Subcutaneous abdominal adipose tissue (tissue), 5 donors: ENCODE measurements at regions not wholly inside any gene's neighbourhood (a gene's known extent, or its start where the extent isn't known, plus 50 kb on each side); places are given as distances from the start of the nearest gene placed in this dataset.

ENCODE experiments used
- H3K27ac ChIP-seq: one replicate; pipeline ENCODE4 v1.7.0; 2013; ENCODE audit warnings: low read depth, mild to moderate bottlenecking, inconsistent platforms, low read length, moderate library complexity
- H3K27me3 ChIP-seq, 5 donors: one replicate each; pipeline ENCODE4 v1.7.0; 2013; ENCODE audit warnings: low read length in 5 of 5, inconsistent platforms in 1 of 5; ENCODE audit not compliant: control insufficient read depth in 5 of 5, insufficient read depth in 4 of 5
- H3K36me3 ChIP-seq, 5 donors: one replicate each; pipeline ENCODE4 v1.7.0; 2013; ENCODE audit warnings: low read length in 5 of 5; ENCODE audit not compliant: control insufficient read depth in 5 of 5, insufficient read depth in 5 of 5
- H3K4me1 ChIP-seq, 5 donors: one replicate each; pipeline ENCODE4 v1.7.0; 2013; ENCODE audit warnings: low read length in 5 of 5, mild to moderate bottlenecking in 3 of 5, moderate library complexity in 1 of 5; ENCODE audit not compliant: control insufficient read depth in 5 of 5, insufficient read depth in 5 of 5
- H3K4me3 ChIP-seq, 5 donors: one replicate each; pipeline ENCODE4 v1.7.0; 2013; ENCODE audit warnings: low read length in 5 of 5, low read depth in 1 of 5
- H3K9ac ChIP-seq, 5 donors: one replicate each; pipeline ENCODE4 v1.7.0; 2013; ENCODE audit warnings: low read length in 5 of 5, mild to moderate bottlenecking in 4 of 5, moderate library complexity in 3 of 5
- H3K9me3 ChIP-seq, 5 donors: one replicate each; pipeline ENCODE4 v1.7.0; 2013; ENCODE audit warnings: low read length in 5 of 5; ENCODE audit not compliant: control insufficient read depth in 5 of 5
- donor health status: healthy.
- donor health status: healthy.
- donor health status: healthy.
- donor health status: healthy.
- donor health status: healthy.

DNA sequence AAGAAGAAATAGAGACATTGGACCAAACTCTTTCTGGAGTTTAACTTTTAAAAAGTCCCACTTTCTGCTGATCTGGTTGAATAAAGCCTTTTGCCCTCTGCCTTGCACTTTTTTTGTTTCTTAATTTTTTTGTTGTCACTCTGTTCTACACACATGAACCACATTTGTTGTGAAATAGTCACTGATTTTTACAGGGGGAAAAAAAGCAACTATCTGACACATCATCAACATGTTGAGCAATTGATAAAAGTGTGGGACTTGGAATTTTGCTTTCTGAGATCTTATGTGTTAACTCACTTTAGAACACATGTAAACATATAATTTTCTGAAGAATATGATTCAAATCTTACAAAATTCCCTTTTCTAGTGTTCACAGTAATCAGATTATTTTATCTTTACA, 414.8 kb upstream of the FIGN start:
- H3K4me3 ChIP-seq = no peak overlapping the region
- H3K4me1 ChIP-seq = peaks cover 0 to 19% (median 0%) of the 10 kb centered on the region in 5 donors
- no peaks in the 10 kb centered on the region for H3K36me3 ChIP-seq
- H3K9ac ChIP-seq = no peak overlapping the region
- no peaks in the 10 kb centered on the region for H3K9me3 ChIP-seq
- no peaks in the 10 kb centered on the region for H3K27me3 ChIP-seq
- H3K27ac ChIP-seq = no peak overlapping the region

DNA sequence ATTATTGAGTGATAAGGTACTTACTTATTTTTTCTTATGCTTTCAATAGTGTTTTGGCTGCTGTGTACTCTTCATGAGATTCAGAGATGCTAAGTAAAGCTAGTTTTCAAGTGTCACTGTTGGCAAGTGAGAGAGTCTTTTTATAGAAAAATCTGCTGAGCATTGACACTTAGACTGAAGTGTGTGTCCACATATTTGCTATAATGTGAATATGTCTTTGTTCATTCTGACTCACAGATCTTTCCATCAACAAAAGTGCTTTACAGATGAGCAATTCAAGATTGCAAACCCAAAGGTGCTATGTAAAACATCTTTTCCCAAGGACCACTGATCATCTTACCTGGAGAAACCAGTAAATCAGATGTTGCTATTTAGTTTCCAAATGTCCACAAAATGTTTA, 410.6 kb upstream of the FIGN start:
- Histone ChIP-seq H3K27me3 (no peaks in the 10 kb centered on the region), H3K4me1 (peaks cover 0 to 6% (median 0%) of the 10 kb centered on the region in 5 donors), H3K9me3 (no peaks in the 10 kb centered on the region), H3K36me3 (no peaks in the 10 kb centered on the region), H3K27ac (no peak overlapping the region), H3K9ac (no peak overlapping the region), H3K4me3 (no peak overlapping the region)

DNA sequence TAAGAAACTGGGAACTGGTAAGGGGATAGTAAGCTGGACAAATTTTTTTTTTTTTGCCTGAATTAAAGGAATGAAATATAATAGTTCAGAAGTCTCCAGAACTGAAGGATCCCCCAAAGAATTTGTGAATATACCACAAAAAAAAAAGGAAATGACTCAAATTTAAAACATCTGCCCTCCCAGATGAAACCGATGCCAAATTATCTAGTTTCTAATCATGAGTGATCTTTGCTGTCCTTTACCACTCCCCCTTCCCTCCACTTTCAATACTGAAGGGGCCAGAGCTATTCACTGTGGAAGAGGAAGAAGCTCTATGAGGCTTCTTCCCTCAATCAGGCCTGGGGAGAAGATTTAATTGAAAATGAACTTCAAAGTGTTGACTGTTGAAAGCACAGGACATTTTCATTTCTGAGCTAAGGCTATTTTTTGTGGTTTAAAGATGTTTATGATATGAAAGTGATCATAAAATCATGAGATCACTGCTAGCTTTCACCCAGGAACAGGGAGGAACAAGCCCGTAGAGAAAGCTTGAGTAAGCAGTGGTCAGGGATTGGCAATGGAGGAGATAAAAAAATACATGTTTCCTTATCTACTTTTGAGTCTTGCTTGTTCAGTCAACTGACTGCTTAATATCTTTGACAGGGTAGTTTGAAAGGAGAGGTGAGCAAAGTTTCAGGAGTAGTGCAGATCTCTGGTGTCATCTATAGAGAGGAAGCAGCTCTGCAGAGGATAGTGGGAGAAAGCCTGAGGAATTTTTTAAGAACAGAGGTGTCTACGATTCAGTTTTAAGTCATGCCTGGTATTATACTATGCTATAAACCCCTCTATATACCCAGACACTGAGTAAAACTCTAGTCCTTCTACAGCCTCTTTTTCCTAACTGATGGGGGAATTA, 409.5 kb upstream of the FIGN start:
- peaks cover 0 to 3% (median 0%) of the 10 kb centered on the region in 5 donors for H3K4me1 ChIP-seq
- no peak overlapping the region for H3K4me3 ChIP-seq
- H3K27me3 ChIP-seq = no peaks in the 10 kb centered on the region
- H3K36me3 ChIP-seq = no peaks in the 10 kb centered on the region
- H3K27ac ChIP-seq = no peak overlapping the region
- H3K9me3 ChIP-seq = no peaks in the 10 kb centered on the region
- no peak overlapping the region for H3K9ac ChIP-seq

DNA sequence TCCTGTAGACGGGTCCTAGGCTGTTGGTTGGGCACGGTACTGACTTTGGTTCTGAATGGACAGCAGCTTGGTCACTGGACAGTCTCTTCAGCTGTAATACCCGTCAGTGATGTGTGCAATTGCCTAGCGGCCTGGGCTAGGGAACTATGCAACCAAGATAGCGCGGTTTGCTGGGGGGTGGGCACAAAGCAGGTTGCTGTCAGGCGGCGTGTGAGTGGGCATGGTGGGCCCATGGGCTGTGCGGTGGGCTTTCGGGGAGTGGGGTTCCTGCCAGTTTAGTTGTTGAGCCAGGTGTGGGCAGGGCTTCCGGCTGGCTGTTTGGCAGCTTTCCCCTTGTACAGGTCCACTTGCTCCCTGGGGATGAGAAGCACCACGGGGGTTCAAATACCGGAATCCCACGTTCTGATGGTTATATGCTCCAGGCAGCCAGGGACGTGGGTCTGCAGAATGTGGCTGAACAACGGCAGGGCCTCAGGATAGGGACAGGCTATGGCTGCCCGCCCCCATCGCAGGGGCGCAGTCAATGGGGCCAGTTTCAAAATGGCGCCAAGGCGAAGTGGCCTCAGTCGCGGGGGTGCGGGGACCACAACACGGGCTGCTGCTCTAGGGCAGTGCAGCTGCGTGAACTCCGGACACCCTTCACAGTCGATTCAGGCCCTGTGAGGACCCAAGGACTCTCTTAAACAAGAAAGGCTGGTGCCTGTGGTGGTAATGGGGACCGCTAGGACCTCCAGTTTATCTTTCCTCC, 407.5 kb upstream of the FIGN start:
- Histone ChIP-seq H3K36me3 (no peaks in the 10 kb centered on the region), H3K27me3 (no peaks in the 10 kb centered on the region), H3K9me3 (no peaks in the 10 kb centered on the region), H3K4me1 (no peaks in the 10 kb centered on the region), H3K27ac (no peak overlapping the region), H3K4me3 (no peak overlapping the region), H3K9ac (no peak overlapping the region)

DNA sequence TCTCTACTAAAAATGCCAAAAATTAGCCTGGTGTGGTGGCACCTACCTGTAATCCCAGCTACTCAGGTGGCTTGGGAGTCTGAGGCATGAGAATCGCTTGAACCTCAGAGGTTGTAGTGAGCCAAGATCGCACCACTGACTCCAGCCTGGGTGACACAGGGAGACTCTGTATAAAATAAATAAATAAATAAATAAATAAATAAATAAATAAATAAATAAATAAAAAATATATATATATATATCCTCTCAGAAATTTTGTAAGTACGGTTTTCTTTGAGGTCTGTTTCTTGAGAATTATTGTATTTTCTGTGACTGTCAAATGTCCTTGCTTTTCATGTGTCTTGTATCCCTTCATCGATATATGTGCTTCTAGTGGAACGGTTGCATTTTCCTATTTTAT, 406.9 kb upstream of the FIGN start:
- Histone ChIP-seq H3K27ac (no peak overlapping the region), H3K4me3 (no peak overlapping the region), H3K9me3 (no peaks in the 10 kb centered on the region), H3K4me1 (no peaks in the 10 kb centered on the region), H3K9ac (no peak overlapping the region), H3K27me3 (no peaks in the 10 kb centered on the region), H3K36me3 (no peaks in the 10 kb centered on the region)

DNA sequence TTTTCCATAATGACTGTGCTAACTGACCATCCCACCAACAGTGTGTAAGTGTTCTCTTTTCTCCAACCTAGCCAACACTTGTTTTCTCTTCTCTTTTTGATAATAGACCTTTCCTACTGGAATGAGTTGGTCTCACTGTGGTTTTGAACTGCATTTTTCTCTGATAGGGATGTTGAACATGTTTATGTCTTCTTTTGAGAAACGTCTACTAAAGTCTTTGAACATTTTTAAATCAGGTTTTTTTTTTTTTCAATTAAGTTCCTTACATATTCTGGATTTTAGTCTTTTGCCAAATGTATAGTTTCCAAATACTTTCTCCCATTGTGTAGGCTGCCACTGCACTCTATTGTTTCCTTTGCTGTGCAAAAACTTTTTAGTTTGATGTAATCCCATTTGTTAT, 405.5 kb upstream of the FIGN start:
- no peaks in the 10 kb centered on the region for H3K36me3 ChIP-seq
- H3K27ac ChIP-seq = no peak overlapping the region
- H3K9ac ChIP-seq = no peak overlapping the region
- H3K4me1 ChIP-seq = no peaks in the 10 kb centered on the region
- no peaks in the 10 kb centered on the region for H3K9me3 ChIP-seq
- H3K4me3 ChIP-seq = no peak overlapping the region
- no peaks in the 10 kb centered on the region for H3K27me3 ChIP-seq

DNA sequence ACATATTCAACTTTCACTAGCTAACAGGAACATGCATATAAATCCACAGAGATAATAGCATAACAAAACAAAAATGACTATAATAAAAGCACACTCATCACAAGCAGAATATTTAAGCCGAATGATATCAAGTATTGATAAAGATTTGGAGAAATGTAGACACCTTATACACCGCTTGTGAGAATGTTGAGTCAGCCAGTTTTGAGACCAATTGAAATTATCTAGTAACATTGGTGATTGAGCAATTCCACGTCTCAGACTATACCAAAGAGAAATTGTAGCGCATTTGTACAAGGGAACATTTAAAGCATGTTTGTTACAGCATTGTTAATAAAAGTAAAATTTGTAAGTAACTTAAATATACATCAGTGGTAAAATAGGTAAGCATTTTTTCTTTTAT, 402.9 kb upstream of the FIGN start:
- Histone ChIP-seq H3K9ac (no peak overlapping the region), H3K9me3 (no peaks in the 10 kb centered on the region), H3K36me3 (no peaks in the 10 kb centered on the region), H3K4me1 (no peaks in the 10 kb centered on the region), H3K27ac (no peak overlapping the region), H3K27me3 (no peaks in the 10 kb centered on the region), H3K4me3 (no peak overlapping the region)

DNA sequence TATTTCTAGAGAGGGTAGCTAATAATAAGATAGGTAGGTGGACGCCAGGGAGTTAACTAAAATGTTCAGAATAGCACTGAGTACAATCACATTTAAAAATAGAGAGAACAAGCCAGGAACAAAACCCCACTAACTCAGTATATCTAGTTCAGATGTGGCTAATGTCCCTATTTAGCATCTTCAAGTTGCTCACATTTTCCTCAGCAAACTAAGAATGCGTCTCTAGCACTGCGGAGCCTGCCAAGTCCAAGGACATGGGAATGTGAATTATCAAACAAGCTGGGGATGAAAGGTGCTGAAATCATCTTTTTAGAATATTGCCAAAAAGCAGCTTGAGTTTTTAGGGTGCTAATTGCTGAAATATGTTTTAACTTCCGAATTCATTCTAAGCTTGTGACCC, 398.5 kb upstream of the FIGN start:
- no peaks in the 10 kb centered on the region for H3K36me3 ChIP-seq
- no peaks in the 10 kb centered on the region for H3K27me3 ChIP-seq
- H3K4me1 ChIP-seq = no peaks in the 10 kb centered on the region
- H3K9me3 ChIP-seq = no peaks in the 10 kb centered on the region
- H3K4me3 ChIP-seq = no peak overlapping the region
- H3K9ac ChIP-seq = no peak overlapping the region
- no peak overlapping the region for H3K27ac ChIP-seq

DNA sequence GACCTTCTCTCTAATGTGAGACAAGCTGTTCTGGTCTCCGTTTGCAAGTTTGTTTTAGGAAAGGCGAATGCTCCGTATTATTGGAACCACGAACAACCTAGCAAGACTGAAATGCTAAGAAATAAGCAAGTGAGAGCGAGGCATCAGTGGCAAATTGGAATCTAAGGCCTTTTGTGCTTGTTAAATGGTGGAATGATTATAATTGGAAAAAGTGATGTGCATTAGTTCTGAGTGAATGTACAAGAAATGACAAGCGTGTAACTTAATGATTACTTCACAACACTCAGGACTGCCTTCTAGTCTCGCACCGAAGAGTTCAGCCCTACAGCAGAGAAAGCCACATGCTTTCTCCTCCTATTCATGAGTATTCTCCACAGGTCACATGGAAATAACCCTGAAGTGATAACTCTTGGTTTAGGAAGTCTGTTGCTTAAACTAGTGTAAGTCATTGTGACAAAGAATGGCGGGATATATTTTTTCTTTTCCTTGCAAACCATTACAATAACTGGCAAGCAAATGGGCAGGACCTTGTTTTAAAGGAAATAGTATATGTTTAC, 392.2 kb upstream of the FIGN start:
- no peak overlapping the region for H3K9ac ChIP-seq
- no peak overlapping the region for H3K27ac ChIP-seq
- no peak overlapping the region for H3K4me3 ChIP-seq
- H3K27me3 ChIP-seq = no peaks in the 10 kb centered on the region
- no peaks in the 10 kb centered on the region for H3K36me3 ChIP-seq
- no peaks in the 10 kb centered on the region for H3K9me3 ChIP-seq
- H3K4me1 ChIP-seq = peaks cover 0 to 5% (median 0%) of the 10 kb centered on the region in 5 donors
